ENCODE measurements at regions not wholly inside any gene's neighbourhood (a gene's known extent, or its start where the extent isn't known, plus 50 kb on each side); places are given as distances from the start of the nearest gene placed in this dataset.

DNA sequence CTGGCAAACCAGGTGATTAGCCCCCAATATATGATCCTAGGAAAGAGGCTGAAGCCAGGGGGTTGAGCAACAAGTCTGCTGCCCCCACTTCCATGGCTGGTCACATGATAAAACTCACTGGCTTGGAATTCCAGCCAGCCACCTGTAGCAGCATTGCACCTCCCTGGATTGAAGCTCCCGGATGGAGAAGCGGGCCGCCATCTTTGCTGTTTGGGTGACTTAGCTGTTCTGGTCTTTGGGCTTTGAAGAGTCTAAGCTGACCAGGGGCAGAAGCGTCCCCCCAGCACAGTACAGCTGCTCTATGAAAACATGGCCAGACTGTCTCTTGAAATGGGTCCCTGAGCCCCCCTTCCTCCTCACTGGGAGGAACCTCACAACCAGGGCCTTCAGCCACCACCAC, 610.2 kb downstream of the ANXA1 start:
- no peak overlapping the region for H2AFZ ChIP-seq (ENCODE audit: low read depth, low read length, severe bottlenecking)
- H3K4me2 ChIP-seq (ENCODE audit: low read depth, low read length, poor library complexity, severe bottlenecking), result no peak overlapping the region
- no peaks in the 10 kb centered on the region for H3K9me3 ChIP-seq (ENCODE audit: insufficient read depth, low read length)
- no peak overlapping the region for H3K27ac ChIP-seq (ENCODE audit: low read depth, low read length)
- H3K9ac ChIP-seq (ENCODE audit: low read length), result no peak overlapping the region
- no peaks in the 10 kb centered on the region for H3K9me2 ChIP-seq (replicated peaks; ENCODE audit: insufficient read depth, low read length)
- TF ChIP-seq, protein P1, sequence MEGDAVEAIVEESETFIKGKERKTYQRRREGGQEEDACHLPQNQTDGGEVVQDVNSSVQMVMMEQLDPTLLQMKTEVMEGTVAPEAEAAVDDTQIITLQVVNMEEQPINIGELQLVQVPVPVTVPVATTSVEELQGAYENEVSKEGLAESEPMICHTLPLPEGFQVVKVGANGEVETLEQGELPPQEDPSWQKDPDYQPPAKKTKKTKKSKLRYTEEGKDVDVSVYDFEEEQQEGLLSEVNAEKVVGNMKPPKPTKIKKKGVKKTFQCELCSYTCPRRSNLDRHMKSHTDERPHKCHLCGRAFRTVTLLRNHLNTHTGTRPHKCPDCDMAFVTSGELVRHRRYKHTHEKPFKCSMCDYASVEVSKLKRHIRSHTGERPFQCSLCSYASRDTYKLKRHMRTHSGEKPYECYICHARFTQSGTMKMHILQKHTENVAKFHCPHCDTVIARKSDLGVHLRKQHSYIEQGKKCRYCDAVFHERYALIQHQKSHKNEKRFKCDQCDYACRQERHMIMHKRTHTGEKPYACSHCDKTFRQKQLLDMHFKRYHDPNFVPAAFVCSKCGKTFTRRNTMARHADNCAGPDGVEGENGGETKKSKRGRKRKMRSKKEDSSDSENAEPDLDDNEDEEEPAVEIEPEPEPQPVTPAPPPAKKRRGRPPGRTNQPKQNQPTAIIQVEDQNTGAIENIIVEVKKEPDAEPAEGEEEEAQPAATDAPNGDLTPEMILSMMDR (IDR thresholded peaks at IDR 0.05; ENCODE audit: insufficient read depth, low read length, poor library complexity, severe bottlenecking), result no peak
- TF ChIP-seq EZH2phosphoT487 (conservative IDR thresholded peaks at IDR 0.05; ENCODE audit: low read length), result no peak
- no peaks in the 10 kb centered on the region for H3K27me3 ChIP-seq (ENCODE audit: low read length)
- H3F3A ChIP-seq (ENCODE audit: insufficient read depth), result no peaks in the 10 kb centered on the region
- no peaks in the 10 kb centered on the region for H4K20me1 ChIP-seq (ENCODE audit: low read depth, low read length)
- H3K79me2 ChIP-seq (ENCODE audit: insufficient read depth, low read length), result no peaks in the 10 kb centered on the region
- no peaks in the 10 kb centered on the region for H3K36me3 ChIP-seq (ENCODE audit: low read length)
- H3K4me3 ChIP-seq (ENCODE audit: insufficient read depth, low read length, poor library complexity, severe bottlenecking), result no peak overlapping the region

DNA sequence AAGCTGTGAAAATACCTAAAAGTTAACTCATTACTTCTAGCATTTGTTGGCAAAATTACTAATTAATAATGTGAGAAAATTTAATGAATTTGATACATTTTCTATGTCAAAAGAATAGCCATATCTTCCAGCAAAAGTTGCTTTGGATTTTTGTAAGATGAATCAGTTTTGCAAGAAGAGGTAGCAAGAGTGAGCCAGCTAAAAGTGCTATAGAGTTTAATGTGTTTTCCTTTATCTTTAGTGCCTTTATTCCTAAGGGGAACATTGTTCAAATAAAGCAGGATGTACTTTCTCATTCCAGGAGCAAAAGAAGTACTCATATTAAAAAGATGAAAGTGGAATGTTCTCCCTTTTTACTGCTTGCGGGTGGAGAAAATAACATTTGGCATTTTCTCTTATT, 622.2 kb downstream of the ANXA1 start:
- TF ChIP-seq, protein P1 (IDR thresholded peaks at IDR 0.05; ENCODE audit: insufficient read depth, low read length, poor library complexity, severe bottlenecking), result no peak
- TF ChIP-seq EZH2phosphoT487 (conservative IDR thresholded peaks at IDR 0.05; ENCODE audit: low read length), result no peak
- Histone ChIP-seq H3K4me2 (ENCODE audit: low read depth, low read length, poor library complexity, severe bottlenecking) (no peak overlapping the region), H2AFZ (ENCODE audit: low read depth, low read length, severe bottlenecking) (no peak overlapping the region), H3K9me3 (ENCODE audit: insufficient read depth, low read length) (no peaks in the 10 kb centered on the region), H3K9me2 (replicated peaks; ENCODE audit: insufficient read depth, low read length) (no peaks in the 10 kb centered on the region), H3K79me2 (ENCODE audit: insufficient read depth, low read length) (no peaks in the 10 kb centered on the region), H4K20me1 (ENCODE audit: low read depth, low read length) (no peaks in the 10 kb centered on the region), H3K27me3 (ENCODE audit: low read length) (no peaks in the 10 kb centered on the region), H3K36me3 (ENCODE audit: low read length) (no peaks in the 10 kb centered on the region), H3K27ac (ENCODE audit: low read depth, low read length) (no peak overlapping the region), H3F3A (ENCODE audit: insufficient read depth) (no peaks in the 10 kb centered on the region), H3K4me3 (ENCODE audit: insufficient read depth, low read length, poor library complexity, severe bottlenecking) (no peak overlapping the region), H3K9ac (ENCODE audit: low read length) (no peak overlapping the region)

DNA sequence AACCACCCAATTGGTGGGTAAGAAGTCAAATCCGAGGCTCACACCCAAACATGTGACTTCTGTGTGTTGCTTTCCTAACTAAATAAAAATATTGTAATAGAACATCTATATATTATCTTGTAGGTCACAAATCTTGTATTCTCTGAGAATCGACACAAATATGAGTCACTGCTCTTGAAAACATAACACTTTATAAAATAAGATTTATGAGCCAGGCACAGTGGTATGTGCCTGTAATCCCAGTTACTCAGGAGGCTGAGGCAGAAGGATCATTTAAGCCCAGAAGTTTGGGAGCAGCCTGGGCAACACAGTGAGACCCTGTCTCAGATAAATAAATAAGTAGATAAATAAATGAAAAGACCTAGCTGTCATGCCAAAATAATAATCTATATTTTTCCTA, 624.1 kb downstream of the ANXA1 start:
- Histone ChIP-seq H3K9ac (ENCODE audit: low read length) (no peak overlapping the region), H3K9me2 (replicated peaks; ENCODE audit: insufficient read depth, low read length) (no peaks in the 10 kb centered on the region), H3K9me3 (ENCODE audit: insufficient read depth, low read length) (no peaks in the 10 kb centered on the region), H3K36me3 (ENCODE audit: low read length) (no peaks in the 10 kb centered on the region), H3K4me3 (ENCODE audit: insufficient read depth, low read length, poor library complexity, severe bottlenecking) (no peak overlapping the region), H3F3A (ENCODE audit: insufficient read depth) (no peaks in the 10 kb centered on the region), H2AFZ (ENCODE audit: low read depth, low read length, severe bottlenecking) (no peak overlapping the region), H3K4me2 (ENCODE audit: low read depth, low read length, poor library complexity, severe bottlenecking) (no peak overlapping the region), H3K27ac (ENCODE audit: low read depth, low read length) (no peak overlapping the region), H4K20me1 (ENCODE audit: low read depth, low read length) (no peaks in the 10 kb centered on the region), H3K27me3 (ENCODE audit: low read length) (no peaks in the 10 kb centered on the region), H3K79me2 (ENCODE audit: insufficient read depth, low read length) (no peaks in the 10 kb centered on the region)
- TF ChIP-seq EZH2phosphoT487 (conservative IDR thresholded peaks at IDR 0.05; ENCODE audit: low read length), result no peak
- TF ChIP-seq, protein P1 (IDR thresholded peaks at IDR 0.05; ENCODE audit: insufficient read depth, low read length, poor library complexity, severe bottlenecking), result no peak

Data from SU-DHL-6 (cell line).